SK-N-SH treated with all-trans-retinoic acid at 6 μM for 48 hours (cell line): ENCODE measurements at regions not wholly inside any gene's neighbourhood (a gene's known extent, or its start where the extent isn't known, plus 50 kb on each side); places are given as distances from the start of the nearest gene placed in this dataset.

Experiments used
- POU6F1 ChIP-seq: fragments of 250-450 bp; sonication (Bioruptor Pico); IDR thresholded peaks from 2 replicates; pipeline ENCODE4 v1.8.0; 2021; ENCODE audit warnings: low read depth, mild to moderate bottlenecking, moderate library complexity, borderline replicate concordance
- PPARA ChIP-seq: fragments of 250-450 bp; sonication (Bioruptor Pico); IDR thresholded peaks from 2 replicates; pipeline ENCODE4 v1.5.0; 2020; ENCODE audit warnings: mild to moderate bottlenecking, borderline replicate concordance
- RARB ChIP-seq: fragments of 250-450 bp; sonication (Bioruptor Pico); IDR thresholded peaks from 2 replicates; pipeline ENCODE4 v1.8.0; 2021; ENCODE audit warnings: mild to moderate bottlenecking, moderate library complexity
- TSHZ2 ChIP-seq: fragments of 250-450 bp; sonication (Bioruptor Pico); IDR thresholded peaks from 2 replicates; pipeline ENCODE4 v1.5.0; 2020; ENCODE audit warnings: mild to moderate bottlenecking, moderate library complexity
- ZFP3 ChIP-seq: fragments of 250-450 bp; sonication (Bioruptor Pico); IDR thresholded peaks from 2 replicates; pipeline ENCODE4 v1.5.0; 2020; ENCODE audit warnings: mild to moderate bottlenecking, moderate library complexity
- ZNF565 ChIP-seq: fragments of 450-650 bp; formaldehyde crosslinking; conservative IDR thresholded peaks from 2 replicates; pipeline ENCODE4 v1.5.0; 2020; ENCODE audit warnings: low read depth, mild to moderate bottlenecking, moderate library complexity
- ZNF8 ChIP-seq: fragments of 450-650 bp; formaldehyde crosslinking; IDR thresholded peaks from 2 replicates; pipeline ENCODE4 v1.5.0; 2020; ENCODE audit warnings: mild to moderate bottlenecking, moderate library complexity

- TF ChIP-seq TSHZ2 (CRISPR knock-in tag) = no peak
- TF ChIP-seq ZNF565 (CRISPR knock-in tag) = no peak
- no peak for TF ChIP-seq PPARA (CRISPR knock-in tag)
- no peak for TF ChIP-seq POU6F1 (CRISPR knock-in tag)
- no peak for TF ChIP-seq ZFP3 (CRISPR knock-in tag)
- no peak for TF ChIP-seq ZNF8
- no peak for TF ChIP-seq RARB (CRISPR knock-in tag)
Observed at GRCh38 chr1:226498640-226499008, 49.9 kb upstream of the STUM start (continued).
